Common myeloid progenitor, CD34-positive (primary cell): ENCODE measurements at regions not wholly inside any gene's neighbourhood (a gene's known extent, or its start where the extent isn't known, plus 50 kb on each side); places are given as distances from the start of the nearest gene placed in this dataset.

Experiments
- CTCF ChIA-PET: fragments of 350-600 bp; sonication (Branson Sonifier 250); formaldehyde crosslinking; loops from one replicate; lab custom pipeline; 2021; ENCODE audit warnings: antibody characterized with exemption; lab: Charles Lee
- POLR2A ChIA-PET: fragments of 350-600 bp; sonication (Branson Sonifier 250); formaldehyde crosslinking; loops from one replicate; lab custom pipeline; 2021; ENCODE audit warnings: antibody characterized with exemption; lab: Charles Lee
- DNase-seq, 3 donors: peaks; one replicate each; pipeline versions ENCODE4 v3.0.0 to v3.0.0-alpha.2; 2013
- H3K27ac ChIP-seq, 2 experiments: 1 replicate in 1 of 2; 2 replicates in 1 of 2; pipeline ENCODE4 v1.7.0; 2013; ENCODE audit warnings: inconsistent platforms in 2 of 2, low read length in 2 of 2, mild to moderate bottlenecking in 2 of 2, low read depth in 1 of 2, moderate library complexity in 1 of 2; ENCODE audit not compliant: severe bottlenecking in 2 of 2, insufficient read depth in 1 of 2, poor library complexity in 1 of 2
- H3K27me3 ChIP-seq, 5 experiments: replicated peaks in 2 of 5; 1 replicate in 3 of 5; 2 replicates in 2 of 5; pipeline versions ENCODE4 v1.6.1 to v1.7.0; 2013; ENCODE audit warnings: low read length in 4 of 5, mild to moderate bottlenecking in 2 of 5, moderate library complexity in 2 of 5, inconsistent platforms in 1 of 5; ENCODE audit not compliant: insufficient read depth in 5 of 5, control insufficient read depth in 4 of 5
- H3K36me3 ChIP-seq, 4 experiments: 1 replicate in 2 of 4; 2 replicates in 2 of 4; pipeline versions ENCODE4 v1.6.1 to v1.7.0; 2013; ENCODE audit warnings: low read length in 3 of 4, control low read depth in 1 of 4, mild to moderate bottlenecking in 1 of 4; ENCODE audit not compliant: control insufficient read depth in 4 of 4, insufficient read depth in 4 of 4
- H3K4me1 ChIP-seq, 4 experiments: 1 replicate in 3 of 4; 2 replicates in 1 of 4; pipeline versions ENCODE4 v1.6.1 to v1.7.1; 2013; ENCODE audit warnings: low read length in 3 of 4, mild to moderate bottlenecking in 3 of 4, control low read depth in 1 of 4, inconsistent platforms in 1 of 4, moderate library complexity in 1 of 4; ENCODE audit not compliant: control insufficient read depth in 4 of 4, insufficient read depth in 4 of 4; ENCODE audit errors: control extremely low read depth in 1 of 4
- H3K4me3 ChIP-seq, 7 experiments: 1 replicate in 4 of 7; 2 replicates in 3 of 7; pipeline versions ENCODE4 v1.5.1 to v1.7.0; 2013; ENCODE audit warnings: mild to moderate bottlenecking in 7 of 7, low read length in 6 of 7, moderate library complexity in 6 of 7, inconsistent platforms in 2 of 7, low read depth in 2 of 7, control low read depth in 1 of 7; ENCODE audit not compliant: insufficient read depth in 4 of 7, control insufficient read depth in 1 of 7; ENCODE audit errors: extremely low read depth in 1 of 7
- H3K9me3 ChIP-seq, 5 experiments: 1 replicate in 4 of 5; 2 replicates in 1 of 5; pipeline versions ENCODE4 v1.6.1 to v1.7.1; 2013; ENCODE audit warnings: low read length in 4 of 5, mild to moderate bottlenecking in 2 of 5, inconsistent platforms in 1 of 5, low read depth in 1 of 5, moderate library complexity in 1 of 5; ENCODE audit not compliant: control insufficient read depth in 4 of 5, insufficient read depth in 2 of 5; ENCODE audit errors: control extremely low read depth in 1 of 5
- WGBS: methylation state at CpG from one replicate; pipeline ENCODE4 v1.1.5; 2013; ENCODE audit not compliant: insufficient coverage; 5-methylcytosine and 5-hydroxymethylcytosine counted together

- no peak overlapping the region for H3K27ac ChIP-seq
- POLR2A ChIA-PET = interaction anchor here (0.6 to 0.8 kb wide), 2 partner anchors 299 to 601 kb away, joined by 3 to 6 read pairs; no protein-coding TSS in a partner anchor
- 97% methylated on average over 5 of the region's 10 CpGs for WGBS
Measured at GRCh38 chr19:46943150-46943946, 76.3 kb upstream of the NPAS1 start.

DNA sequence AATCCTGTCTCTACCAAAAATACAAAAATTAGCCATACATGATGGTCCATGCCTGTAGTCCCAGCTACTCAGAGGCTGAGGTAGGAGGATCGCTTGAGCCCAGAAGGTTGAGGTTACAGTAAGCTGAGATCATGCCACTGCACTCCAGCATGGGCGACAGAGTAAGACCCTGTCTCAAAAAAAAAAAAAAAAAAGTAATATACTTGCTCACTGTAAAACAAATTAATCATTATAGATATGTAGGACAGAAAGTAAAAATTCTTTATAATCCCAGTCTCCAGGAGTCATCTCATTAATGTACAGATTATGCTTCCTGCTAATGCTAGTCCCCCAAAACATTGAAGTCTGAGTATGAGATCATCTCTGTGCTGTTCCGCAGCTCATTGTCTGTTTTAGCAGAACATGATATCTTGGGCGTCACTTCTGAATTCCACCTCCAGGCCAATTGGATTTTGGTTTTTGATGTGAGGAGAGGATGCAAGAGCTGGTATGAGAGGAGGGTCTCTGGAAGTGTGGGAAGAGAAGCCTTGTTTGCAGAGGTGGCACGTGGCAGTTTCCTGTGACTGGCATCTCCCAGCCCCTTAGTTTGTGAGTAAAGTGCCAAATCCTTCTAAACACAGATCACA, 75.4 kb upstream of the NPAS1 start:
- no peak overlapping the region for H3K4me3 ChIP-seq
- no peak overlapping the region for H3K27ac ChIP-seq
- peaks cover 3 to 58% (median 16%) of the 10 kb centered on the region in 4 experiments for H3K36me3 ChIP-seq
- H3K27me3 ChIP-seq = no peaks in the 10 kb centered on the region
- no peak for DNase-seq
- 100% methylated on average over 2 of the region's 5 CpGs for WGBS
- ChIA-PET POLR2A (interaction anchor here (1.3 kb wide), 1 partner anchor 10 kb away, joined by 3 read pairs; no protein-coding TSS in a partner anchor), CTCF (interaction anchor here (1.5 to 1.8 kb wide), 4 partner anchors 9 to 201 kb away, joined by 3 to 5 read pairs (median 4); no protein-coding TSS in a partner anchor)
- no peaks in the 10 kb centered on the region for H3K9me3 ChIP-seq
- H3K4me1 ChIP-seq = no peaks in the 10 kb centered on the region

More at GRCh38 chr19:46943150-46943946, 76.3 kb upstream of the NPAS1 start:
- DNase-seq = no peak
- no peak overlapping the region for H3K4me3 ChIP-seq
- H3K27me3 ChIP-seq = no peaks in the 10 kb centered on the region
- H3K9me3 ChIP-seq = no peaks in the 10 kb centered on the region
- CTCF ChIA-PET = interaction anchor here (1.1 to 1.8 kb wide), 2 partner anchors 9 to 12 kb away, joined by 3 to 4 read pairs; no protein-coding TSS in a partner anchor
- H3K4me1 ChIP-seq = no peaks in the 10 kb centered on the region
- H3K36me3 ChIP-seq = peaks cover 3 to 58% (median 18%) of the 10 kb centered on the region in 4 experiments

DNA sequence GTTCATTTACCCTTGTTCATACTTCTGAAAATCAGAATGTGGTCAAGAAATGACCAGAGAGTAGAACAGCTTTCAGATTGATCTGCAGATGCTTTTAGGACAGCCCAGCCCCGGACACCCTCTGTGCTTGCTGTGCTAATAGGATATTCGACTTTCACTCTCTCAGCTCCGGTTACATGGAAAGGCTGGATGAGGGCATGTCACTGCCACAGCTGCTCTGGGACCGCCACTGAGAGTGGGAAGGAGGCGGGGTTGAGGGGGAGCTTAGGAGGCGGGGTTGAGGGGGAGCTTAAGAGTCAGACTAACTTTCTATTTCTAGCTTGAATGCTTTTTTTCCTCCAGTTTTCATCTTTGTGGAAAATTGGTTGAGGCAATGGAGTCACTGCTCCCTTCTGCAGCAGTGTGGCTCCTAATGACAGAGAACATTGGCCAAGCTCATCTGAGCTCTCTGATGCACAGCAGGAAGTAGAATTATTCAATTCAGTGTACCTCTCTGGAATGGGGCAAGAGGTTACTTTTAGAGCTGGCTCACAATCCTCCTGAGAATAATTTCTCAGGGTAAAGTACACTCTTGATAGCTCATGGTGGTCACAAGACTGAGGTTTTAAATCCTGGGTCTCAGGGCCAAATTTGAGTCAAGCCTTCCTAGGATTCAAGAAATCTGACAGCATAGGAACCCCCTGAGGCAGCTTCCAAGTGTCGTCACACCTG, 74.6 kb upstream of the NPAS1 start:
- Histone ChIP-seq H3K27ac (no peak overlapping the region), H3K4me3 (no peak overlapping the region), H3K4me1 (no peaks in the 10 kb centered on the region), H3K36me3 (peaks cover 3 to 60% (median 14%) of the 10 kb centered on the region in 4 experiments), H3K27me3 (no peaks in the 10 kb centered on the region), H3K9me3 (no peaks in the 10 kb centered on the region)
- ChIA-PET CTCF (interaction anchor here (0.8 to 1.8 kb wide), 5 partner anchors 9 to 200 kb away, joined by 3 to 5 read pairs (median 3); no protein-coding TSS in a partner anchor), POLR2A (interaction anchor here (1.3 kb wide), 1 partner anchor 9 kb away, joined by 3 read pairs; no protein-coding TSS in a partner anchor)
- DNase-seq = no peak
- 66% methylated on average over 6 of the region's 7 CpGs for WGBS

DNA sequence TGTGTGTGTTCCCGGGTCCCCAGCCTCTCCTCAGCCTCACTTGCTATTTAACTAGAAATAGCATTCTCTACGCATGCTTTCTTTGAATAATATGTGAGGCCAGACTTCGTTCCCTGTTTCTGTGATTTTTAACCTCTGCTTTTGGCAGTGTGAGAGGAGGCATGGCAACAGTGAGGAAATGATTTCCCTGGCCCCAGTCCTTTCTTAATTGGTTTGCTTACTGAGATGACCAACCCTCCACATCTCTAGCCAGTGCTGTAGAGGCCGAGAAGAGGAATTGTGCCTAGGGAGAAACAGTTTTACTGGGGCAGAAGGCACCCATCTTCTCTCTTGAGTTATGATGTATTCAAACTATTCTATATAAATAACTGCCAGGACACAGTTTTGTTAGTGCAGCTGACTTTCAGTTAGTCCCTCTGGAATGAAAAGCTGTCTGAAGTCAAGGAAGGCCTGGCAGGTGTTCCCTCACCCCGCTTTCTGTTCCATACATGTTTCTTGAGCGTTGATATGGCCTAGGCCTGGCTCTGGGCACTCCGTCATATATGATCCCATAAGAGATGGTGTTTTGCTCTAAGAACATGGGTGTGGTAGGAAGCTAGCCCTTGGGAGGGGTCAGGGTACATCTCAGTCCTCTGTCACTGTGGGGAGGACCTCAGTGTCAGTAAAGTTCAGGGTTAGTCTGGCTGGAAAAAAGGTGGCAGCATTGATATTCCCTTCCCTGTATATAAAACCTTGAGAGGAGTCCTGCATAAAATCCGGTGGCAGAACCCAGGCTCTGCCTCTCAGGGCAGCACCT, 73.7 kb upstream of the NPAS1 start:
- ChIA-PET CTCF (interaction anchor here (0.7 to 1.8 kb wide), 5 partner anchors 14 to 67 kb away, joined by 4 to 7 read pairs (median 5); no protein-coding TSS in a partner anchor), POLR2A (no interaction called here)
- DNase-seq = no peak
- 92% methylated on average over 6 of the region's 8 CpGs for WGBS
- Histone ChIP-seq H3K9me3 (no peaks in the 10 kb centered on the region), H3K36me3 (peaks cover 3 to 63% (median 11%) of the 10 kb centered on the region in 4 experiments), H3K4me3 (no peak overlapping the region), H3K27ac (no peak overlapping the region), H3K27me3 (no peaks in the 10 kb centered on the region), H3K4me1 (peaks cover 0 to 3% (median 1%) of the 10 kb centered on the region in 4 experiments)

GRCh38 chr19:46946611-46947238, 72.9 kb upstream of the NPAS1 start:
- Histone ChIP-seq H3K4me3 (no peak overlapping the region), H3K27me3 (no peaks in the 10 kb centered on the region), H3K9me3 (no peaks in the 10 kb centered on the region), H3K27ac (no peak overlapping the region), H3K4me1 (peaks cover 0 to 3% (median 1%) of the 10 kb centered on the region in 4 experiments), H3K36me3 (peaks cover 3 to 64% (median 9%) of the 10 kb centered on the region in 4 experiments)
- 100% methylated on average over 1 of the region's 4 CpGs for WGBS
- no peak for DNase-seq
- CTCF ChIA-PET = interaction anchor here (0.7 to 1.8 kb wide), 3 partner anchors 22 to 67 kb away, joined by 4 to 7 read pairs (median 4); no protein-coding TSS in a partner anchor
- POLR2A ChIA-PET = no interaction called here

DNA sequence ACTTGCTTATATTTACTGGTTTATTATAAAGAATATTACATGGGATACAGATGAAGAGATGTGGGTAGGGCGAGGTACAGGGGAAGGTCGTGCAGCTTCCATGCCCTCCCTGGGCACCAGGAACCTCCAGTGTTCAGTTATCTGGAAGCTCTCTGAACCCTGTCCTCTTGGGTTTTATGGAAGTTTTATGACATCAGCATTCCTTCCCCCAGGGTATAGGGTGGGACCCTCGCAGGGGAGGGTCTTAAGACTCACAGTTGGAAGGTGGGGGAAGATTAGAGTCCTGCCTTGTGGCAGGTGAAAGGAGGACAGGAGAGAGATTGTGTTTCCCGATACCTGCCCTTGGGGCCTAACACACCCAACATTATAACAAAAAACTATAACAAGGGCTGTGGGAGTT, 71.8 kb upstream of the NPAS1 start:
- Histone ChIP-seq H3K27me3 (no peaks in the 10 kb centered on the region), H3K9me3 (no peaks in the 10 kb centered on the region), H3K36me3 (peaks cover 3 to 56% (median 10%) of the 10 kb centered on the region in 4 experiments), H3K4me3 (no peak overlapping the region), H3K27ac (no peak overlapping the region), H3K4me1 (peaks cover 0 to 4% (median 1%) of the 10 kb centered on the region in 4 experiments)
- POLR2A ChIA-PET = interaction anchor here (0.6 kb wide), 1 partner anchor 381 kb away, joined by 3 read pairs; no protein-coding TSS in a partner anchor
- no peak for DNase-seq
- CTCF ChIA-PET = interaction anchor here (0.6 to 1.1 kb wide), 2 partner anchors 10 to 221 kb away, joined by 3 read pairs; no protein-coding TSS in a partner anchor
- 100% methylated on average over 2 of the region's 4 CpGs for WGBS
